ENCODE measurements at regions not wholly inside any gene's neighbourhood (a gene's known extent, or its start where the extent isn't known, plus 50 kb on each side); places are given as distances from the start of the nearest gene placed in this dataset.

DNA sequence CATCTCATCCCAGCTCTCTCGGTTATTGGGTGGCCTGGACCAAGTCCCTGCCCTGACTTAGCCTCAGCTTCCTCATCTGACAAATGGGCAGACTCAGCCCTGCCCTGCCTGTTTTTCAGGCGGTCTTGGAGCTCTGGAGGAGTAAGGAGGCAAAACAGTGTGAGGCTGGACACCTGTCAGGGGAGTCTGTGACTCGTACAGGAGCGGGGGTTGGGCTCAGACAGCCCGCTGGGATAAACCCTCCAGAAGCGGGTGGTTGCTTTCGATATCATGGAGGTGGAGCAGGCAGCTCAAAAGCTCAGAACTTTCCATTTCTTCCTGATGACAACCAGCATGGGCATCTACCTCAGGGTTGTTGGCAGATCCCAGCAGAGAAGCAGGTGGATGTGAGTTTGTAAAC, 72.9 kb upstream of the GGTA1 start:
- DNase-seq, result no peak

DNA sequence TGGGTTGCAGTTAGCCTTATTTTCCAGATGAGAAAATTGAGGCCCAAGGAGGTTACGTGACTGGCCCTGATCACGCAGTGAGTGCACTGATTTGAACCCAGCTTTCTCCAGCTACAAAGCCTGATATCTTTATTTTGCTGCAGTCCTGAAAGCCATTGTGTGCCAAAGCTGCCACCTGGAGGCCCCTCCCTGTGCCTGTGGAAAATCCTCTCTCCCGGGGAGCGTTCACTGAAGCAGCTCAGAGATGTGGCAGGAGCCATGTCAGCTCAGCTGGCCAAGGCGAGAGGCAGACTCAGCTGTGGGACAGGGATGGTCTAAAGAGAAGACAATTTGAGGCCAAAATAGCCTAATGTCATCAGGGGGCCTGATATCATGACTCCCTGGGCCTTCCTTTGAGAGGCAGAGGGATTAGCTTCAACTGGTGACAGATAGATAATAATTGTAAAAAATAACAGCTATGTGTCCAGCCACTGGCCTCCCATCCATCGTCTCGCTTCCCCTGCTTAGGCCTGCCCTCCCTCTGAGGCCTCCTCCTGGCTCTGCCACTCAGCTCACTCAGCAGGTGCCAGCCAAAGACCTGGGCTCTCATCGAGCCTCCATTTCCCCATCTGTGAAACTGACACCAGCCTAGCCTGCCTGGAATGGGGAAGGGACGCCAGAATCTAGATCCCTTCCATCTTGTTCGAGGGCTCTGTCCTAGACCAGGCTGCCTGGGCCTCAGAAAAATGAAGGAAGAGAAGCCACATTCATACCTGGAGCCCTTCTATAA, 74.3 kb upstream of the GGTA1 start:
- no peak for DNase-seq

DNA sequence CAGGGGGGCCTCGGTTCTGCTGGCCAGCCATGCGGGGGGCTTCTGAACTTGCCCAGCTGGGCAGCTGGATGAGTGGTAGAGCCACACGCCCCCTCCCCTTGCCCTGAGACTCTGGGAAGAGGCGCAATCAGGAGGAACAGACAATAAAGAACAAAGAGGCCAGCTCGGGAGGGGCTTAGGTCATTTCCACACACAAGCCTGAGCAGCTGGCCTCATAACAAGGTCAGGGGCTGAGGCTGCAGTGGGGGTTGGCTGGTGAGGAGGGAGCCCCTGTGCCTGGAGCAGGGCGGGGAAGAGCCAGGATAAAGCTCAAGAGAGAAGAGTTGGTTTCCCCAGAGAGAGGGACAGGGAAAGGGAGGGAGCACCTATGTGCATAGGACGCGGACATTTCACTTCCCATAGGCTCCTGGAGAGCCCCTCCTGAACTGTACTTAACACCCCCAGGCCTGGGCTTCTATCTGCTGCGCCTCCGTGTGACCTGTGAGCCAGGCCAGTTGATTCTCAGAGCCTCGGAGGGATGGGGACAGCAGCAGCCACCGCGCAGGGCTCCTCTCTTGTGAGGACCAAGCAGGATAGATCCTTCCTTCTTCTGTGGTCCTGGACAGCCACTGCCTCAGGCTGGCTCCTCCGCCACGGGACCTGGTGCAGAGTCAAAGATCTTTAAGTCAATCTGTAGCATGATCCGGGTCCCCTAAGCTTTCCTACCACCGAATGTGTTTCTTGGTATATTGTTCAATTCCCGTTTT, 75.3 kb upstream of the GGTA1 start:
- no peak for DNase-seq

DNA sequence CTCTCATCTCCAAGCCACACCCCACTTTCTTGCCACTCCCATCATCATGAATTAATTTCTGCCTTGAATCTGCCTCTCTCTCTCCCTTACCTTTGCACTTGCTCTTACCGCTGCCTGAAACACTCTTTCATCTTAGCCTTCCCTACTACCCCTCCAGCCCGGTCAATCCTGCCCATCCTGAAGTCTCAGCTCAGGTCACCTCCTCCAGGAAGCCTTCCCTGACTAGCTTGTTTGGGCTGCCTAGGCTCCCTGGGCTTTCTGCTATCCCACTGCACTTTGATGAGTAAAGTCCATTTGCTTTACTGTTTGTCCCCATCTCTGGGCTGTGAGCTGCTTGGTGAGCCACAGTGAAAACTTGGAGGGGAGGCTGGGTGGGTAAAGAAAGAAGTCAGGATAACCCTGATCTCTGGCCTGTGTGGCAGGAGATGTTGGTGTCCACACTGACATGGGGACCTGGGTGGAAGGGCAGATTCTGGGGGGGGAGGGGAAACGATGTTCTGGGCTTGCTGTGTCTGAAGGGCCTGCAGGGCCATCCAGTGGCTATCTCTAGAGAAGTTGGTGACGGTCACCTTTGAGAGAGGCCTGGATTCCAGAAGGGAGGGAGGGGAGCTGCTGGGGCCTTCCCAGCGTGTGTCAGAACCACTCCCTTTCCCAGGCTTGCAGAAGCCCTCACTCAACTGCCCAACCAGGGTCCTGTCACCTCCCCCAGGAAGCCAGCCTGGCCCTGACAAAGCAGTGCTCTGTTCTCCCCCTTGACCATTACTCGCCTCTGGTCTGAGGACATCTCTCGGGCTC, 75.0 kb upstream of the DAB2IP start:
- DNase-seq, result no peak

DNA sequence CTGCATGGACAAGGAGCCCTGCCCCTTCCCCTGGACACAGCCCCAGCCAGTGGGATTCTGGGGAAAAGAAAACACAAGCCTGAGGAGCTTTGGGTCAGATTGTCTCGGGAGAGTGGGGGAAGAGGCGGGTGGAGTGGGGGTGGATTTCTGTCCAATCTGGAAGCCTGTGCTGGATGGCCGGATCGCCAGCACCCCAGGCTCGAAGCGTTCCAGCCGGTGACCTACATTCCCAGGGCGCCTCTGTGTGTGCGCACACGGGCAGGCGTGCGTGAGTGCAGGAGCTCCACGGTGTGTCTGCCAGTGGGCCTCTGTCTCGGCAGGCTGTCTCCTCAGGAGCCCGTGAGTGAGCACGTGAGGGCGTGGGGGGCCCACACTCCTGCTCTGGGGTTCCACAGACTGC, 74.3 kb upstream of the DAB2IP start:
- DNase-seq, result no peak

DNA sequence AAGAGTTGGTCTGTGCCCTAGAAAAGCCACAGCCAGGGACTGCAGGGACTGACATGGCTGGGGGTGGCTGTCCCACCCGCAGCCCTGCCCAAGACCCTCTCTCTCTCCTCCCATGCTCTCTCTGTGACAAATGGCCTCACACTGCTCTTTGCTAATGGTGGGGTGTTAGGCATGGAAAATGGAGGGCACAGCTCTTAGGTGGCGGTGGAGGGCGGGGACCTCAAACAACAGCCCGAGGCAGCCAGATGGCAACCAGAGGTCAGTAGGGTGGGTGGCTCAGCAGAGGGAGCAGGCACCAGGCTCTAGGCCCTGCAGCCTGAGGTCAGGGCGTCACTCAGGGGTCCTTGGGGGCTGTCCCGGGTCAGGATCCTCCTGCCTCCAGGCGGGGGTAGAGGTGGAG, 73.9 kb upstream of the DAB2IP start:
- no peak for DNase-seq

DNA sequence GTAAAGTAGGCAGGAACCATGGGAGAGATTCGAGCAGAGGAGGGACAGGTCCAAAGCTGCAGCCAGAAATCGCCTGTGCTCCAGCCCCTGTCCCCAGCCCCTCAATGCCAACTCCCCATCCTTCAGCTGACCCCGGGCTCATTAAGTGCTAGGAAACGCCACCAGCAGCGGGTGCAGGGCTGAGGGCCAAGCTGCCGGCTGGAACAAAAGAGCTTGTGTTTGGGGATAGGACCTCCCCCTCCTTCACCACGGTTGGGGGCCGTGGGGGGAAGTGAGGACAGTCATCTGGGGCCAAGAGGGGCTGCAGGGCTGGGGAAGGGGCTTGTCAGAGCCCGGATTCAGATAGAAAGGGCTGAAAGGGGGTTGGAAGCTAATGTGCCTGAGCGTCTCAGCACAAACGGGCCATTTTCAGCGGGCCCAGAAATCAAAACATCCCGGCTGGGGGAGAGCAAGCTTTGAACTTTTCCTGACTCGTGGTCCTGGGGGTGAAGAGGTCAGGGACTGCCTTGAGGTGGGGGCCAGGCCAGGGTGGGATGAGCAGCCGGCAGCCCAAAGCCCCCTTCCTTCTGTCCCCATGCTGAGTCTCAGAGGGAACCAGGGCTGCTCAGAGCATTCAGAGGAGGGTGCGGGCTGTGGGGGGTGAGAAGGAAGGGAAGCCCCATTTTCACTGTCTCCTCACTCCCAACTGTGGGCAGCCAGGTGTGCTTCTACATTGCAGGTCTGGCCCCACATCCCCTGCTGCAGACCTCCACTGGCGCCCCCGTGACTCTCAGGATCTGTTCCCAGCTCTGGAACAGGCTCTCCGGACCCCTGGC, 69.4 kb upstream of the DAB2IP start:
- no peak for DNase-seq

DNA sequence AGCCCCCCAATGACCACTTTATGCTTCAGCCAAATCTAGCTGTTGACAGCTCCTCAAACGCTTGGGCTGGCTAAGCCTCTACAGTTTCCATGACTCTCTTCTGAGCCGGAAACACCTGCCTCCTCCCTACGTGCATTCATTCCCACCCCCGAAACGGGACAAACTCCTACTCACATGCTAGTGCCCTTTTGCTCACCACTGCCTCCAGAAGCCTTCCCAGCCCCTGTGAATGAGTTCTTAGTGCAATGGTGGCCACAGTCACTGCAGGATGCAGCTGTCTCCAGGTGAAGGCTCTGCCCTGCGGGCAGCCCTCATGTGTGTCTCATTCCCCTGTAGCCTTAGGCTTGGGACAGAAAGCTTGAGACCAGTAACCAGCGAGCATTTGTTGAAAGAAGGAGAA, 68.8 kb upstream of the DAB2IP start:
- DNase-seq, result no peak

DNA sequence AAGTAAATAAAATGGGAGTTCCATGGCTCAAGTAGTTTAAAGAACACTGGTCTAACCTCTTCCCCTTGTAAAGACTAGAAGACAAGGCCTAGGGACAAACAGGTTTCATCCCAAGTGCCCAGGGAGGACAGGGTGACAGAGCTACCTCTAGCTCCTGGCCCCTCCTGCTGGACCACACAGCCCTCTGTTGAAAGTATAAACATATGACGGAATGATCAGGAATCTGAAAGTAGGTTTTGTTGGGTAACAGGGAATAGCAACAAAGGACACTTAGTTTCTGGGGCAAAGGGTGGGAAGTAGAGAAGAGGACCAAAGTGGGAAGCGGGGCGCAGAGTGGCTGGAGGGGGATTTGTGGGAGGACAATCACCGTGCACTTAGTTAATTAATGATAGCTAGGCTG, 67.0 kb upstream of the DAB2IP start:
- DNase-seq, result no peak

DNA sequence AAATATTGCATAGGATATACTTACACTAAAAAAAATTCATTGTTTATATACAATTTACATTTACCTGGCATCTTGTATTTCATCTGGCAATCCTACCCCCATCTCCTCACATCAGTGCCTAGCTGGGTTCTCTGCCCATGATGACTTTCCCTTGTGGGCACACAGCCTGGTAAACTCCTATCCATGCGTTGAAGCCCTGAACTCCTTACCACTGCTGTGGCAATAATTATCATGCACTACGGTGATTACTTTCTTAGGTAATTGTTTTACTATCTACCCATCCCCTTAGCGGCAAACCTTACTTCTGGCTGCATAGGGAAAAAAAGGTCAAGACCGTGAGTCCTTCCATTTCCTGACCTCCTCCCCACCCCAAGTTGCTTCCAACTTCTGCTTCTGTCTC, 63.6 kb upstream of the DAB2IP start:
- no peak for DNase-seq

DNA sequence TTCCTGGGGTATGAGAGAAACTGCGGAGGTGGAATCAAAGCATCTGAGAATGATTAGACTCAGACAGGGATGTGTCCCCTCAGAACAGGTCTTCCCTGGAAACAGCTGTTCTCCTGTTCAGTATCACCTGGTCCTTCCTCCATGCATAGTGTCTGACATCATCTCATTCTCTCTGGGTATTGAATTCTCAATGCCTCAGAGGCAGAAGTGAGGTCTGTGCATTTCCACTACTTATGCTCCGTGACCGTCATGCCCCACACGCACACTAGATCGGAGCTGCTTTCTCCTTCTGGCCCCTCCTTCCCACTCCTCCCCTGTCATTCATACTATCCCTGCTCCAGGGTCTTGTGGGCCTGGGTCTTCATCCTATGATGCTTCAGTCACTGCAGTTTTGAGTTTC, 61.4 kb upstream of the DAB2IP start:
- no peak for DNase-seq

DNA sequence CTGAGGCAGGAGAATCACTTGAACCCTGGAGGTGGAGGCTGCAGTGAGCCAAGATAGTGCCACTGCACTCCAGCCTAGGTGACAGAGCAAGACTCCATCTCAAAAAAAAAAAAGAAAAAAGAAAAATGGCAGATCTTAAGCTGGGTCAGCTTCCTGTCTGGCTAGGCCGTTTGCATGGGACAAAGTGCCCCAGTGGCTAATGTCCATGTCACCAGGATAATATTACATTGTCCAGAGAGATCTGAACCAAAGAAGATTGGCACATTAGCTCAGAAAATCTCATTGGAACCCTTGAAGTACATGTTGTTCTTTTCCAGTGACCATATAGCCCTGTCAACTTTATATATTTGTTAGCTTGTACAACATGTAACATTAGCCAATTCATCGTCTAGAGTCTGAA, 59.2 kb upstream of the DAB2IP start:
- no peak for DNase-seq

DNA sequence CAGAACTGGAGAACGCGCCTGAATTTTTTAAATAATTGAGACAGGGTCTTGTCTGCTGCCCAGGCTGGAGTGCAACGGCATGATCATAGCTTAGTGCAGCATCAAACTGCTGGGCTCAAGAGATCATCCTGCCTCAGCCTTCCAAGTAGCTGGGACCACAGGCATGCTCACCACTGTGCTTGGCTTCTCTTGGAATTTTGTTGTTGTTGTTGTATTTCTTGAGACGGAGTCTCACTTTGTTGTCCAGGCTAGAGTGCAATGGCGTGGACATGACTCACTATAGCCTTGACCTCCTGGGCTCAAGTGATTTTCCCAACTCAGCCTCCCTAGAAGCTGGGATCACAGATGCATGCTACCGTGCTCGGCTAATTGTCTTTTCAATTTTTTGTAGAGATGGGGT, 58.4 kb upstream of the DAB2IP start:
- no peak for DNase-seq

DNA sequence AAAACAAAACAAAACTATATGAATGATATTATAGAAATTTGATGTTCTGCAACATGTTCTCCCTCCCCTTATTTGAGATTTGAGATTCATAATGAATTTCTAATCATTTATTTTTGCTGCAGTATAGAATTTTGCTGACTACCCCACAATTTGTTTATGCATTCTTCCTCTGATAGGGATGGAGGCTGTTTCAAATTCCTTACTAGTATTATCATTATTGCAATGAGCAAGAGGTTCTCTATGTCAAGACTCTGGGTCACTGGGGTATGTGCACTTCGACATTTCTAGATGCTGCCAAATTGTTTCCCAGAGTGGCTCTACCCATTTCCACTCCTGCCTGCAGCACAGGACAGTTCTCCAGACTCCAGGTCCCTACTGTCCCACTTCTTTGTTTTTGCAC, 54.9 kb upstream of the DAB2IP start:
- no peak for DNase-seq

DNA sequence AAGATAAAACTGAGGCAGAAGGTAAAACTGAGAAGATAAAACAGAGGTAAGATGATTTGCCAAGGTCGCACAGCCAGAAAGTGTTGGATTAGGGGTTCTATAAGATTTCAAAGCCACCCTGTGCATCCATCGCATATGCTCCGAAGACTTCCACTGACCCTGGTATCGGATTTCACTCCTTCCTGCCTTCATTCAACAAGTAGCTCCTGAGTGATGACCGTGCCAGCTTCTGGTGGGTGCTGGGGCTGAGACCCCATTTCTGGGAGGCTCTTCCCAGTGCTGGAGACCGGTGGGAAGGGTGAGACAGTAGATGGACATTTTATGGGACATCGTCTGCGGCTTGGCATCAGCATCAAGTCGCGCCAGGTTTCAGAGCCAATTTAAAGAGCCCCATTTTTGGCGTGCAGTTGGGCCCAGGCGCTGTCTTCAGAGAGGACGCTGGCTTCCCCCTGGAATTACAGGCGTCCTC, 53.7 kb upstream of the DAB2IP start:
- DNase-seq, result no peak

DNA sequence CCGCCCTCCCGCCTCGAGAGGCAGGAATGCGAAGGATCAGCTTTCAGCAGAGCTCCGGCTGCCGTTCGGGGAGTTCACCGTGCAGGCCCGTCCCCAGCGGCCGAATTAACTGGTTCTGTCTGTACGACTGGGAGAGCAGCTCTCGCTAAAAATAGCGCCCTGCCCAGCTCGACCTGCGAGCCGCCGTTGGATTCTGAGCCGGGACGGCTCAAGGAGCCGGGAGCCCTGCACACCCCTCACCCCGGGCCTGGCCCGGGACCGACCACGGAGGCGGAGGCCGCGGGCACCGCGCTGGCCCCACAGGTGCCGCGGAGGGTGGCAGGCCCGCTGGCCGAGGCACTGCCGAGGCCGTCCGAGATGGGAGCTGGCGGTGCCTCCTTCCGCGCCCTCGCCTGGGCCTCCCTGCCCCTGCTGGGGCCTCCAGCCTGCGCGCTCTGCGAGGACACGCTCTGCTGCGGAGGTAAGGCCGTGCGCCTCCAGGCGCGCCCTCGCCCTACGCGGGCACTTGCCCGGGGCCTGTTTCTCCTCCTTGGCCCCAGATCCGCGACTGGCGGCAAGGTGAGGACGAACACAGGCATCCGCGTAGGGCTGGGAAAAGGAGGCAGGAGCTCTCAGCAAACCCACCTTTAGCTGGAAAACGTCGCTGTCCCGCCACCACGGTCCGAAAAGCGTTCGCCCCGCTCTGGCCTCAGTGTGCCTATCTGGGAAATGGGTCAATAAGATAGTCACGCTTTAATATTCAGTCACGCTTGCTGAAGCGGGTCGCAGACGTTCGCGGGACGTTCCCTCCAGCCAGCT, 53.1 kb upstream of the DAB2IP start:
- DNase-seq, result no peak

DNA sequence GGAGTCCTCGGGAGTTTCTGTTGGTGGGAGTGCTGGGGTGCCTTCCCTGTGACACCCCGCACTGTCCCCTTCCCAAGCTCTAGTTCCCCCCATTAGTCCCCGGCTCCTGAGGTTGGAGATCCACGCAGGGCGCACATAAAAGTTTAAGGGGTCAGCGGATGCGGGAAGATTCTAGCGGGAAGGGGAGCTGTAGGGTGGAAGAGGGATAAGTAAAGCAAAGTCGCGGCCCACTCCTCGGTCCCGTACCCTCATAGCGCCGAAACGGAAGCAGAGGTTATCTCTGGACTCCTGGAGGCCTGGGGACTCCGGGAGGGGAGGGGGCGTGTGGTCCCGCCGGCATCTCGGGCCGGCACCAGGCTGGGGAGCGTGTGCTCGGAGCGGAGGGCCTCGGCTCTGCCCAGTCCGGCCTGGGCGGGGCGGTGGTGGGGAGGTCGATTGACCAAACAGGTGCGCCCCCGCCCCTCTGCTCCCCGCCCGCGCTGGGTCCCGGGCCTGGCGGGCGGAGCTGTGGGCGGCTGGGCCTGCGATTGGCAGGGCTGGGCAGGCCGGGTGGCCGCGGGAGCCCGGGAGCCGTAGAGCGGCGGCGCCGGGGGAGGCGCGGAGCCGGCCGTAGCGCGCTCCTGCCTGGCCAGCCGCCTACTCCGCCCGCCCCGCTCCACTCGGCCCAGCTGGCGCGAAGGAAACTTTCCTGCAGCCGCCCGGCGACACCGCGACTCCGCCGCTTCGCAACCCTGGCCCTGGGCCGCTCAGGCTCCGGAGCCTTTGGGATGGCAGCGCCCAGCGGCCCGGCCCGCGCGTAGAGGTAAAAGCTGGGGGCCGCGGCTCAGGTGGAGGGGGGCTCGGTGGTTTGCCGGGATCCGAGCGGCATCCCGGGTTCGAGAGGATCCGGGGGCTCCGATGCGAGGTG, 52.2 kb upstream of the DAB2IP start:
- no peak for DNase-seq

DNA sequence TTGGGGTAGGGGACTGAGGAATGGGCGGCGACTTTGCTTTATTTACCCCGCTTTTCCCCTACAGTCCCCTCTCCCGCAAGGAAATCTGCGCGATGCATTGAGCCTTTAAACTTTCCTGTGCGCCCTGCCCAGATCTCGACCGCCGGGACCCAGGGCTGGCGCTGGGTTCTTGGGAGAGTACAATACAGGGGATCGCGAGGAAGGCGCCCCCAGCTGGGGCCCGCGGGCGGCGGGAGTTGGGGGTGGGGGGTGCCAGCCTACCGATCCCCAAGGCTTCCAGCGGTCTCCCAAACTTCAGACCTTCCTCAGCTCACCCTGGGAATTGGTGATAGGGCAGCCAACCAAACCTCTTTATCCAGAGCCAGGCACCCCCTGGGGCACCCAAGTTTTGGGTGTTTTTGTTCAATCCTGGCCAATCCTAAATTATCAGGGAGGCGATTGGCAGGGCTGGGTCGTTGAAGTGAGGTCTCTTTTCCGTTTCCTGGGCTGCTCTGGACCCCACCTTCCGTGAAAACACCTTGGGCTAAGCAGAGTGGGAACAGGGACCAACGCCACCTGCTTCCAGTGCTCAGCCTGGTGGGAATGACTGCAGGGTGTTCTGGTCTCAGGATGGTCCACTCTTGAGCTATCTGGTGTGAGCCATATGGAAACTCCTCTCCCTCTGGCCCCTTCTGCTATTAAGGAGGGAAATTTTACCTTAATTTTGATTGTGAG, 51.4 kb upstream of the DAB2IP start:
- no peak for DNase-seq

DNA sequence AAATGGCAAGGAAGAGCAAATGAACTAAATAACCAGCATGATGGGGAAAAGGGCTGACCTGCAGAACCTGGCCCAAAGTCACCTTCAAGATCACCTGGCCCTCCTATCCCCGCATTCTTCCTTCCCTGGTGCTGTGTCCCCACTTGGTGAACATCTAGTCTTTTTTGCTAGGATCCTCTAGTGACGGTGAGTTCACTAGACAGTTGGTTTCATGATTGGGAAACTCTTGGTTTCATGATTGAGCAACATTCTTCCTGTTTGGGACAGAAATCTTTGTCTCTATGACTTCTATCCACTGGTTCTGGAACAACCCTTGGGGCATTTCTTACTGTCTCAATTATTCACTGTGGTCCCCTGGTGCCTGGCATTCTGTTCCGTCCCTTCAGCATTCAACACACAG, 50.2 kb upstream of the DAB2IP start:
- no peak for DNase-seq

Measured in stimulated activated naive CD4-positive, alpha-beta T cell (primary cell).